Heart left ventricle (tissue), 16 donors: ENCODE measurements at regions not wholly inside any gene's neighbourhood (a gene's known extent, or its start where the extent isn't known, plus 50 kb on each side); places are given as distances from the start of the nearest gene placed in this dataset.

Source experiments
- ATAC-seq, 4 donors: fragments of 200-7000 bp; cut with Tn5 transposase; one replicate each; pipeline ENCODE4 v1.9.1; 2020 to 2022; ENCODE audit warnings: moderate library complexity in 4 of 4, mild to moderate bottlenecking in 3 of 4, moderate number of reproducible peaks in 1 of 4
- DNase-seq, 5 donors: peaks; one replicate each; pipeline ENCODE4 v3.0.0-alpha.2; 2020
- H3K27ac ChIP-seq, 12 donors: fragments of 200-600 bp; sonication (generic) in 4 of 12; one replicate each; pipeline versions ENCODE4 v1.5.0 to v1.8.0; 2016 to 2022; ENCODE audit warnings: mild to moderate bottlenecking in 2 of 12
- H3K27me3 ChIP-seq, 9 donors: fragments of 200-600 bp; sonication (generic) in 2 of 9; one replicate each; pipeline versions ENCODE4 v1.5.1 to v1.8.0; 2016 to 2022; ENCODE audit warnings: mild to moderate bottlenecking in 3 of 9
- H3K36me3 ChIP-seq, 9 donors: fragments of 200-600 bp; sonication (generic) in 2 of 9; one replicate each; pipeline versions ENCODE4 v1.5.0 to v1.8.0; 2018 to 2022; ENCODE audit warnings: mild to moderate bottlenecking in 2 of 9
- H3K4me1 ChIP-seq, 12 donors: fragments of 200-600 bp; sonication (generic) in 4 of 12; one replicate each; pipeline versions ENCODE4 v1.5.0 to v1.8.0; 2016 to 2022; ENCODE audit warnings: mild to moderate bottlenecking in 3 of 12
- H3K4me3 ChIP-seq, 12 donors: fragments of 200-600 bp; sonication (generic) in 4 of 12; one replicate each; pipeline versions ENCODE4 v1.5.0 to v1.8.0; 2017 to 2022; ENCODE audit warnings: mild to moderate bottlenecking in 9 of 12, moderate library complexity in 4 of 12
- H3K9me3 ChIP-seq, 12 donors: fragments of 200-600 bp; sonication (generic) in 4 of 12; one replicate each; pipeline versions ENCODE4 v1.5.0 to v1.8.0; 2016 to 2022; ENCODE audit warnings: mild to moderate bottlenecking in 1 of 12
- CTCF ChIP-seq, 12 donors: fragments of 200-600 bp; sonication (generic) in 4 of 12; IDR thresholded peaks; one replicate each; pipeline versions ENCODE4 v1.5.0 to v1.8.0; 2018 to 2022; ENCODE audit warnings: antibody characterized with exemption in 12 of 12, mild to moderate bottlenecking in 5 of 12
- POLR2A ChIP-seq, 2 donors: fragments of 450-650 bp; IDR thresholded peaks; one replicate each; pipeline ENCODE4 v1.6.1; 2017; ENCODE audit warnings: antibody characterized with exemption in 2 of 2, mild to moderate bottlenecking in 2 of 2, moderate library complexity in 2 of 2
- WGBS, 4 donors: extraction: QIAGEN DNeasy Blood & Tissue Kit in 2 of 4; methylation state at CpG; one replicate each; pipeline versions ENCODE4 v1.1.5 to v1.1.7; 2013 to 2018; 5-methylcytosine and 5-hydroxymethylcytosine counted together
- intact Hi-C, 10 donors: fragments of 100-400 bp; cut with DNase I; formaldehyde crosslinking; loops; one replicate each; pipeline versions ENCODE4 v1.11.1 to v1.14.2; 2022
- donor health status: ischemic (EF 13 %, LVEDD 7.1; RV severe dilation, severe dysfunction).
- donor health status: healthy with polysubstance abuse.
- donor health status: DM: no; HTN: yes; CAD: no.
- donor health status: DM: no; HTN: no; CAD: no.
- donor health status: ischemic (EF 25% LVEDD 6.9; RV normal size, moderate dysfunction).
- donor health status: ischemic (EF 25% LVEDD 5.7; RV mildly dilated, moderate dysfunction).
- donor health status: healthy.
- donor health status: DM: yes; HTN: yes; CAD: no.
- donor health status: ischemic (EF 35%, LVEDD 5.7; RV mildly dilated, moderate dysfunction).
- donor health status: nonischemic (EF 11% LVEDD 7.7; RV severe dilation, severe dysfunction).
- donor health status: DM: yes; HTN: yes; CAD: no.
- donor health status: PGD.
- donor health status: ischemic (EF 29% LVEDD 5.4; RV normal size, mild dysfunction).
- donor health status: nonischemic (EF 23%, LVEDD 6.1; RV moderate dilation, normal function).

GRCh38 chr19:32191921-32192320 lies 153.5 kb upstream of the ZNF507 start:
- peaks cover 0 to 6% (median 0%) of the 10 kb centered on the region in 9 donors for H3K27me3 ChIP-seq
- no peak for TF ChIP-seq CTCF (IDR thresholded peaks at IDR 0.05)
- no peak for TF ChIP-seq POLR2A (IDR thresholded peaks at IDR 0.05)
- no peak for DNase-seq

GRCh38 chr19:32195706-32196610 lies 149.5 kb upstream of the ZNF507 start:
- H3K9me3 ChIP-seq = peaks cover 0 to 5% (median 0%) of the 10 kb centered on the region in 12 donors
- ATAC-seq (no peak), DNase-seq (no peak)
- no peak for TF ChIP-seq CTCF (IDR thresholded peaks at IDR 0.05)
- no peak for TF ChIP-seq POLR2A (IDR thresholded peaks at IDR 0.05)
- no peak overlapping the region for H3K4me3 ChIP-seq
- H3K27ac ChIP-seq = no peak overlapping the region
- H3K36me3 ChIP-seq = no peaks in the 10 kb centered on the region
- WGBS, 4 donors = 77 to 83% (median 80%) methylated on average over 11 to 13 of the region's 13 CpGs
- intact Hi-C loops = no loop called here
- no peaks in the 10 kb centered on the region for H3K4me1 ChIP-seq
- H3K27me3 ChIP-seq = peaks cover 0 to 10% (median 0%) of the 10 kb centered on the region in 9 donors

More at GRCh38 chr19:32191921-32192320, 153.5 kb upstream of the ZNF507 start:
- H3K36me3 ChIP-seq = no peaks in the 10 kb centered on the region
- 82 to 93% (median 87%) methylated on average over 3 of the region's 3 CpGs for WGBS, 4 donors
- no peaks in the 10 kb centered on the region for H3K4me1 ChIP-seq
- ATAC-seq = no peak
- intact Hi-C loops = no loop called here
- peaks cover 0 to 5% (median 0%) of the 10 kb centered on the region in 12 donors for H3K9me3 ChIP-seq
- no peak overlapping the region for H3K27ac ChIP-seq
- H3K4me3 ChIP-seq = no peak overlapping the region

- H3K4me3 ChIP-seq = no peak overlapping the region
- peaks cover 0 to 8% (median 0%) of the 10 kb centered on the region in 12 donors for H3K4me1 ChIP-seq
- peaks cover 0 to 10% (median 0%) of the 10 kb centered on the region in 9 donors for H3K27me3 ChIP-seq
- H3K27ac ChIP-seq = no peak overlapping the region
- DNase-seq (no peak), ATAC-seq (no peak)
- 79 to 86% (median 85%) methylated on average over 12 to 13 of the region's 13 CpGs for WGBS, 4 donors
- intact Hi-C loops = no loop called here
- no peaks in the 10 kb centered on the region for H3K36me3 ChIP-seq
- H3K9me3 ChIP-seq = peaks cover 0 to 5% (median 0%) of the 10 kb centered on the region in 12 donors
- no peak for TF ChIP-seq POLR2A (IDR thresholded peaks at IDR 0.05)
- no peak for TF ChIP-seq CTCF (IDR thresholded peaks at IDR 0.05)
These were observed 148.6 kb upstream of the ZNF507 start for GRCh38 chr19:32196690-32197420.
